NCI-H345 (cell line): ENCODE measurements at regions not wholly inside any gene's neighbourhood (a gene's known extent, or its start where the extent isn't known, plus 50 kb on each side); places are given as distances from the start of the nearest gene placed in this dataset.

Experiments used
- DNase-seq: peaks from one replicate; lab custom pipeline; 2025; lab: John Stamatoyannopoulos, UW

GRCh38 chr22:34997633-34998299 is 68.2 kb upstream of the ISX start:
- DNase-seq: no peak

GRCh38 chr22:34998921-34999320 is 67.0 kb upstream of the ISX start:
- no peak for DNase-seq

GRCh38 chr22:35008213-35008612 is 57.7 kb upstream of the ISX start:
- no peak for DNase-seq

- DNase-seq: no peak
These were observed 55.4 kb upstream of the ISX start for GRCh38 chr22:35010543-35010942.

GRCh38 chr22:35014812-35015211 is 51.1 kb upstream of the ISX start:
- no peak for DNase-seq
